ENCODE measurements at regions not wholly inside any gene's neighbourhood (a gene's known extent, or its start where the extent isn't known, plus 50 kb on each side); places are given as distances from the start of the nearest gene placed in this dataset.

- no peak for ATAC-seq (ENCODE audit: insufficient read depth, low FRiP score)
- WGBS, 2 donors = 75% methylated on average over 10 of the region's 10 CpGs
- Histone ChIP-seq H3K4me3 (no peak overlapping the region), H3K27me3 (ENCODE audit: control insufficient read depth in 3 of 3, insufficient read depth in 3 of 3, low read length in 2 of 3) (no peaks in the 10 kb centered on the region), H3K27ac (ENCODE audit: low read depth in 1 of 2, low read length in 1 of 2) (no peak overlapping the region), H3K4me1 (ENCODE audit: control insufficient read depth in 5 of 5, insufficient read depth in 5 of 5, low read length in 5 of 5) (peaks cover 0 to 12% (median 0%) of the 10 kb centered on the region in 5 donors), H3K36me3 (ENCODE audit: control insufficient read depth in 4 of 4, insufficient read depth in 4 of 4, low read length in 4 of 4) (no peaks in the 10 kb centered on the region), H3K9ac (ENCODE audit: insufficient read depth in 1 of 2, low read length in 2 of 2) (no peak overlapping the region), H3K9me3 (ENCODE audit: control insufficient read depth in 4 of 4, insufficient read depth in 3 of 4, low read length in 3 of 4) (no peaks in the 10 kb centered on the region)
- no peak for TF ChIP-seq CTCF (IDR thresholded peaks at IDR 0.05; ENCODE audit: control extremely low read depth, extremely low read depth)
- DNase-seq = peak; percentile 14 to 44 (median 24)
Measured at GRCh38 chr6:155693573-155694418, 238.2 kb upstream of the NOX3 start.

DNA sequence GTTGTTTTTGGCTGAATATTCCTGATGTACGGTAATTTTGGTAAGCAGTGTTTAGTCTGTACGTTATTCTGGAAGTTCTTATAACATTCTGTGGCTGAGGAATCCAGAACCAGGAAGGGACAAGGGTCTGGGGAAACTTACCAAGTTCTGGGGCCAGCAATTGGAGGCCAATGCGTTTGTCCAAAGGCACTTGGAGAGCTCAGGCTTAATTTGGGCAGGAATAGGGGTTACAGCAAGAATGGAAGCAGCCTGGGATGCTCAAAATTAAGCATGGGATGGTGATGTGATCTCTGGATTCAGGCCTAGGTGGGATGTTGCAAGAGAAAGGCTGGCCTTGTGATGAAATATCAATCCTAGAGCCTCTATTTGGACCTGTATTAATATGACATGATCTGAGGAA lies 235.2 kb upstream of the NOX3 start:
- Histone ChIP-seq H3K27ac (ENCODE audit: low read depth in 1 of 2, low read length in 1 of 2) (no peak overlapping the region), H3K36me3 (ENCODE audit: control insufficient read depth in 4 of 4, insufficient read depth in 4 of 4, low read length in 4 of 4) (no peaks in the 10 kb centered on the region), H3K27me3 (ENCODE audit: control insufficient read depth in 3 of 3, insufficient read depth in 3 of 3, low read length in 2 of 3) (no peaks in the 10 kb centered on the region), H3K4me1 (ENCODE audit: control insufficient read depth in 5 of 5, insufficient read depth in 5 of 5, low read length in 5 of 5) (no peaks in the 10 kb centered on the region), H3K4me3 (no peak overlapping the region), H3K9ac (ENCODE audit: insufficient read depth in 1 of 2, low read length in 2 of 2) (no peak overlapping the region), H3K9me3 (ENCODE audit: control insufficient read depth in 4 of 4, insufficient read depth in 3 of 4, low read length in 3 of 4) (no peaks in the 10 kb centered on the region)
- WGBS, 2 donors = 87 to 93% methylated on average over 3 of the region's 3 CpGs
- TF ChIP-seq CTCF (IDR thresholded peaks at IDR 0.05; ENCODE audit: control extremely low read depth, extremely low read depth) = no peak
- ATAC-seq (ENCODE audit: insufficient read depth, low FRiP score) = no peak
- DNase-seq = no peak

- Histone ChIP-seq H3K27ac (ENCODE audit: low read depth in 1 of 2, low read length in 1 of 2) (no peak overlapping the region), H3K36me3 (ENCODE audit: control insufficient read depth in 4 of 4, insufficient read depth in 4 of 4, low read length in 4 of 4) (no peaks in the 10 kb centered on the region), H3K9me3 (ENCODE audit: control insufficient read depth in 4 of 4, insufficient read depth in 3 of 4, low read length in 3 of 4) (no peaks in the 10 kb centered on the region), H3K9ac (ENCODE audit: insufficient read depth in 1 of 2, low read length in 2 of 2) (no peak overlapping the region), H3K4me3 (no peak overlapping the region), H3K27me3 (ENCODE audit: control insufficient read depth in 3 of 3, insufficient read depth in 3 of 3, low read length in 2 of 3) (no peaks in the 10 kb centered on the region), H3K4me1 (ENCODE audit: control insufficient read depth in 5 of 5, insufficient read depth in 5 of 5, low read length in 5 of 5) (no peaks in the 10 kb centered on the region)
- DNase-seq = peak in 1 of 3 donors; percentile 26
- TF ChIP-seq CTCF (IDR thresholded peaks at IDR 0.05; ENCODE audit: control extremely low read depth, extremely low read depth) = no peak
- ATAC-seq (ENCODE audit: insufficient read depth, low FRiP score) = no peak
- WGBS, 2 donors = 60 to 76% methylated on average over 6 of the region's 6 CpGs
Measured at GRCh38 chr6:155687645-155688044, 232.0 kb upstream of the NOX3 start.
